Bronchial epithelial cell (primary cell): ENCODE measurements at regions not wholly inside any gene's neighbourhood (a gene's known extent, or its start where the extent isn't known, plus 50 kb on each side); places are given as distances from the start of the nearest gene placed in this dataset.

Source experiments
- DNase-seq: peaks from one replicate; pipeline ENCODE4 v3.0.0-alpha.2; 2010; ENCODE audit warnings: low read depth
- FAIRE-seq: peaks from 2 replicates; lab custom pipeline; 2011; peaks lifted over from hg19 to GRCh38; lab: Jason Lieb, UNC
- H3K27me3 ChIP-seq: 2 replicates; pipeline ENCODE4 v1.5.1; 2011; ENCODE audit warnings: low read length; ENCODE audit not compliant: control insufficient read depth, insufficient read depth
- H3K36me3 ChIP-seq: 2 replicates; pipeline ENCODE4 v1.5.1; 2011; ENCODE audit warnings: low read length; ENCODE audit not compliant: control insufficient read depth, insufficient read depth
- H3K4me3 ChIP-seq: 2 replicates; pipeline ENCODE4 v1.5.1; 2011; ENCODE audit warnings: mild to moderate bottlenecking, low read depth, low read length, control low read depth
- CTCF ChIP-seq: IDR thresholded peaks from 2 replicates; pipeline ENCODE4 v1.5.1; 2011; ENCODE audit warnings: mild to moderate bottlenecking, moderate library complexity, low read length, control low read depth, inconsistent platforms; ENCODE audit not compliant: insufficient read depth, severe bottlenecking

- no peak for TF ChIP-seq CTCF
- DNase-seq (no peak), FAIRE-seq (no peak)
- H3K27me3 ChIP-seq: no peaks in the 10 kb centered on the region
- H3K4me3 ChIP-seq: no peak overlapping the region
- H3K36me3 ChIP-seq: no peaks in the 10 kb centered on the region
Measured at GRCh38 chr1:30300669-30301068, 422.7 kb downstream of the MATN1 start.

DNA sequence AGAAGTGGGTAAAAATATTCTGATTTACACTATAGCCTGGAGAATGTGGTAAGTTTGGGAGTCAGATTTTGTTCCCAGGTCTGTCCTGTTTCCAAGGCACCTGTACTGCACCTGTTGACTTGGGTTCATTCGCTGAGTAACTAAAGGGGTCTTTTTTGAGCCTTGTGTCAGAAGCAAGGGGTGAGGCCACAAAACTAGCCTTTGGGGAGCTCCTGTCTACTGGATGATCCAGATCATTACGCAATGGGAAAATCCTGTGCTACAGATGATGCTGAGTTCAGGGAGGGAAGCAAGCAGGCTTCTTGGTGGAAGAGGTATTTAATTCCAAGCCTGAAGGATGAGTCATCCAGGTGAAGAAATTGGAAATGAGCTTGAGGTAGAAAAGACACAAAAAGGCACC is 424.0 kb downstream of the MATN1 start:
- FAIRE-seq (no peak), DNase-seq (peak; percentile 25)
- H3K4me3 ChIP-seq: no peak overlapping the region
- no peak for TF ChIP-seq CTCF
- H3K36me3 ChIP-seq: no peaks in the 10 kb centered on the region
- H3K27me3 ChIP-seq: no peaks in the 10 kb centered on the region

- DNase-seq (no peak), FAIRE-seq (no peak)
- H3K36me3 ChIP-seq: no peaks in the 10 kb centered on the region
- TF ChIP-seq CTCF: no peak
- no peak overlapping the region for H3K4me3 ChIP-seq
- H3K27me3 ChIP-seq: no peaks in the 10 kb centered on the region
Measured at GRCh38 chr1:30295674-30296073, 427.7 kb downstream of the MATN1 start.

DNA sequence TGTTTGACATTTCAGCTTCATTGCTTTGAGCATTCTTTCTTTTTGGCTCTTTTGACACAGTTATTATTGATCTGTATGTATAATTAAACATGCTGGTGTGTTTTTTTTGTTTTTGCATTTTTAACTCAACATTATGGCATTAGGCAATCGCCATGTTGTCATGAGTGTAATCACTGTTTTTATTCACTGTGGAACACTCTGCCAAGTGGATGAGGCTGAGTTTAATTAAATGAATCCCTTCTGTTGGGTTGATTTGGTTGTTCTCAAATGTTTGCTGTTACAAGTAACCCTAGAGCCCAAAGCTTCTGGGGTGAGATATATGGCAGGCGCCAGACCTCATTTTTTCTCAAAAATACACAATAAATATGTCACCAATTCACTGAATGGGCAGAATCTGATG is 428.1 kb downstream of the MATN1 start:
- Histone ChIP-seq H3K4me3 (no peak overlapping the region), H3K27me3 (no peaks in the 10 kb centered on the region), H3K36me3 (no peaks in the 10 kb centered on the region)
- no peak for TF ChIP-seq CTCF
- FAIRE-seq (no peak), DNase-seq (no peak)

GRCh38 chr1:30294508-30294907 is 428.9 kb downstream of the MATN1 start:
- DNase-seq (no peak), FAIRE-seq (no peak)
- TF ChIP-seq CTCF: no peak
- H3K4me3 ChIP-seq: no peak overlapping the region
- no peaks in the 10 kb centered on the region for H3K36me3 ChIP-seq
- no peaks in the 10 kb centered on the region for H3K27me3 ChIP-seq

DNA sequence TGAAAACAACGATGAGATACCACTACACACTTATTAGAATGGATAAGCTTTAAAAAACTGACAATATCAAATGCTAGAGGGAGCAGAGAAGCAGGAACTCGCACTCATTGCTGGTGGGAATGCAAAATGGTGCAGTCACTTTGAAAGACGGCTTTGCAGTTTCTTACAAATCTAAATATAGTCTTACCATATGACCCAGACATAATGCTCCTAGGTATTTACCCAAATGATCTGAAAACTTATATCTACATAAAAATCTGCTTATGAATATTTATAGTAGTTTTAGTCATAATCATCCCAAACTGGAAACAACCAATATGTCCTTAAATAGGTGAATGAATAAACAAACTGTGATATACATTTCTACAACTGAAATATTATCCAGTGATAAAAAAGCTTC is 430.9 kb downstream of the MATN1 start:
- H3K36me3 ChIP-seq: no peaks in the 10 kb centered on the region
- no peaks in the 10 kb centered on the region for H3K27me3 ChIP-seq
- no peak overlapping the region for H3K4me3 ChIP-seq
- DNase-seq (no peak), FAIRE-seq (no peak)
- TF ChIP-seq CTCF: no peak
